HepG2 (cell line): ENCODE measurements at regions not wholly inside any gene's neighbourhood (a gene's known extent, or its start where the extent isn't known, plus 50 kb on each side); places are given as distances from the start of the nearest gene placed in this dataset.

ENCODE experiments used
- AKAP8 ChIP-seq: sonication (generic); formaldehyde crosslinking; IDR thresholded peaks from 2 replicates; pipeline ENCODE4 v1.5.1; 2020; ENCODE audit warnings: mild to moderate bottlenecking, missing genetic modification reagents
- ARID3A ChIP-seq: IDR thresholded peaks from 2 replicates; pipeline ENCODE4 v1.6.1; 2012; ENCODE audit warnings: low read depth, low read length, improper control_type of control experiment
- HOXA3 ChIP-seq: sonication (generic); formaldehyde crosslinking; IDR thresholded peaks from 2 replicates; pipeline ENCODE4 v1.5.0; 2020; ENCODE audit warnings: missing genetic modification reagents
- ISL2 ChIP-seq: sonication (generic); formaldehyde crosslinking; IDR thresholded peaks from 2 replicates; pipeline ENCODE4 v1.5.0; 2020; ENCODE audit warnings: missing genetic modification reagents
- KAT2B ChIP-seq: fragments of 150-350 bp; IDR thresholded peaks from 2 replicates; pipeline ENCODE4 v1.6.1; 2014; ENCODE audit warnings: low read depth, low read length, borderline replicate concordance
- KDM6A ChIP-seq: IDR thresholded peaks from 2 replicates; pipeline ENCODE4 v1.6.1; 2016; ENCODE audit warnings: low read depth
- KLF16 ChIP-seq, 2 experiments: sonication (generic) in 1 of 2; formaldehyde crosslinking in 1 of 2; IDR thresholded peaks; 2 replicates each; pipeline versions ENCODE4 v1.6.1 to v1.8.0; 2016 to 2023; ENCODE audit warnings: missing genetic modification reagents in 2 of 2, missing compliant biosample characterization in 1 of 2
- MED1 ChIP-seq: sonication (generic); formaldehyde crosslinking; IDR thresholded peaks from 2 replicates; pipeline ENCODE4 v1.4.0; 2020; ENCODE audit warnings: missing genetic modification reagents
- MIXL1 ChIP-seq: IDR thresholded peaks from 2 replicates; pipeline ENCODE4 v1.6.1; 2016
- MLX ChIP-seq: IDR thresholded peaks from 2 replicates; pipeline ENCODE4 v1.6.1; 2016
- NR1H2 ChIP-seq: sonication (generic); formaldehyde crosslinking; IDR thresholded peaks from 2 replicates; pipeline ENCODE4 v1.8.1; 2022; ENCODE audit warnings: low read depth, missing genetic modification reagents, borderline replicate concordance
- NR2C2 ChIP-seq: sonication (generic); formaldehyde crosslinking; IDR thresholded peaks from 2 replicates; pipeline ENCODE4 v1.4.0; 2020; ENCODE audit warnings: missing genetic modification reagents, mild to moderate bottlenecking, moderate library complexity, borderline replicate concordance
- NR3C1 ChIP-seq: sonication (generic); formaldehyde crosslinking; IDR thresholded peaks from 2 replicates; pipeline ENCODE4 v1.4.0; 2020; ENCODE audit warnings: missing genetic modification reagents
- ZBTB7B ChIP-seq: sonication (generic); formaldehyde crosslinking; IDR thresholded peaks from 2 replicates; pipeline ENCODE4 v1.4.0; 2020; ENCODE audit warnings: missing genetic modification reagents
- ZKSCAN1 ChIP-seq: fragments of 150-350 bp; IDR thresholded peaks from 2 replicates; pipeline ENCODE4 v1.6.1; 2014; ENCODE audit warnings: low read length
- ZMYM4 ChIP-seq: sonication (generic); formaldehyde crosslinking; IDR thresholded peaks from 2 replicates; pipeline ENCODE4 v1.8.1; 2023; ENCODE audit warnings: mild to moderate bottlenecking, missing genetic modification reagents
- ZNF75D ChIP-seq: sonication (generic); formaldehyde crosslinking; IDR thresholded peaks from 2 replicates; pipeline ENCODE4 v1.8.1; 2023; ENCODE audit warnings: missing genetic modification reagents, mild to moderate bottlenecking, borderline replicate concordance
- ZNF776 ChIP-seq: sonication (generic); formaldehyde crosslinking; IDR thresholded peaks from 2 replicates; pipeline ENCODE4 v1.4.0; 2020; ENCODE audit warnings: mild to moderate bottlenecking, missing genetic modification reagents
- TF ChIP-seq, protein P1 (sequence below): sonication (generic); IDR thresholded peaks from 2 replicates; pipeline ENCODE4 v1.6.1; 2016; ENCODE audit warnings: low read depth, borderline replicate concordance
- TF ChIP-seq, protein P2 (sequence below): sonication (generic); formaldehyde crosslinking; IDR thresholded peaks from 2 replicates; pipeline ENCODE4 v1.5.1; 2020; ENCODE audit warnings: missing genetic modification reagents, mild to moderate bottlenecking, borderline replicate concordance
- TF ChIP-seq, protein P3 (sequence below): sonication (generic); formaldehyde crosslinking; IDR thresholded peaks from 2 replicates; pipeline ENCODE4 v1.4.0; 2020; ENCODE audit warnings: missing genetic modification reagents, mild to moderate bottlenecking, borderline replicate concordance

DNA sequence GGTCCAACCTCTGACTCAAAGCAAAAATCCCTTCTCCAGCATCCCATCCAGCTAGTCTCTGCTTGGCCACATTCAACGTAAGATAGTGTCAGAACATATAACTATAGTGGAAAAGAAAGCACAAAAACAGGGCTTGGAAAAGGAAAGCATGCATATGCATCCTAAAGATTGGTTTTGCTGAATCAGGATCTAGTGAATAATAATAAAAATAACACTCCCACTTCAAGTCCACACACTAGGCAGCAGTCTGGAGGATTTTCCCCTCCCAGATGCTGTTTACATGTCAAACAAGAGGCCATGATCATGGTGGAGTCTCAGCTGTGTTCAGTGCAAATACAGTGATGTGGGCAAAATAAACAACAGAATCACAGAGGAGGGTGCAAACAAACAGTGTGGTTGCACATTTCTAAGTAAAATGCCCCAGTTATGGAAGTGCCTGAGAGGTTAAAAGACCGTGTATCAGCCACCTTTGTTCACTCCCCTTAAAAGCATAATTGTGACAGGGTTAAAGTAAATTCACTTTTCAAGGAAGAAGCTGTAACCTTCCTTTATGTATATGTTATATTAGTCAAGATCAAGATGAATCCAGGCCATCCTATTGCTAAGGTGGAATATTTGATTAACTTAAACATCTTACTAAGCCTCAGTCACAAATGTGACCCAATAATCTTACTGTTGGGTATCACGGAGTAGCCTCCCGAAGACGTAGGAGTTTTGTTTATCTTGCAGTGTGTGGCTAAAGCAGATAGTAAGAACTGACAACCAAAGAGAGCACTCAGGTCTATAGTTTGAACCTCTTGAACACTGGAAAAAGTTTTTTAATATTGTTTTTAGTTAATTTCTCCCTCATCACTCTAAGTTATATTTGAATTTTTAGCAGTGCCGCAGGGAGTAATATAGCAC is 424.5 kb downstream of the SOX2 start (continued):
- TF ChIP-seq, protein P1, sequence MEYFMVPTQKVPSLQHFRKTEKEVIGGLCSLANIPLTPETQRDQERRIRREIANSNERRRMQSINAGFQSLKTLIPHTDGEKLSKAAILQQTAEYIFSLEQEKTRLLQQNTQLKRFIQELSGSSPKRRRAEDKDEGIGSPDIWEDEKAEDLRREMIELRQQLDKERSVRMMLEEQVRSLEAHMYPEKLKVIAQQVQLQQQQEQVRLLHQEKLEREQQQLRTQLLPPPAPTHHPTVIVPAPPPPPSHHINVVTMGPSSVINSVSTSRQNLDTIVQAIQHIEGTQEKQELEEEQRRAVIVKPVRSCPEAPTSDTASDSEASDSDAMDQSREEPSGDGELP, result peak; percentile 98
- TF ChIP-seq MED1 (CRISPR knock-in tag), result peak; percentile 34; the same call in 1 of the 2 replicates
- TF ChIP-seq HOXA3 (CRISPR knock-in tag), result peak; percentile 32; the same call in 1 of the 2 replicates
- no peak for TF ChIP-seq NR3C1 (CRISPR knock-in tag)
- TF ChIP-seq ZNF776, result no peak
- no peak for TF ChIP-seq ZNF75D
- TF ChIP-seq NR2C2 (CRISPR knock-in tag), result no peak
- TF ChIP-seq, protein P2, sequence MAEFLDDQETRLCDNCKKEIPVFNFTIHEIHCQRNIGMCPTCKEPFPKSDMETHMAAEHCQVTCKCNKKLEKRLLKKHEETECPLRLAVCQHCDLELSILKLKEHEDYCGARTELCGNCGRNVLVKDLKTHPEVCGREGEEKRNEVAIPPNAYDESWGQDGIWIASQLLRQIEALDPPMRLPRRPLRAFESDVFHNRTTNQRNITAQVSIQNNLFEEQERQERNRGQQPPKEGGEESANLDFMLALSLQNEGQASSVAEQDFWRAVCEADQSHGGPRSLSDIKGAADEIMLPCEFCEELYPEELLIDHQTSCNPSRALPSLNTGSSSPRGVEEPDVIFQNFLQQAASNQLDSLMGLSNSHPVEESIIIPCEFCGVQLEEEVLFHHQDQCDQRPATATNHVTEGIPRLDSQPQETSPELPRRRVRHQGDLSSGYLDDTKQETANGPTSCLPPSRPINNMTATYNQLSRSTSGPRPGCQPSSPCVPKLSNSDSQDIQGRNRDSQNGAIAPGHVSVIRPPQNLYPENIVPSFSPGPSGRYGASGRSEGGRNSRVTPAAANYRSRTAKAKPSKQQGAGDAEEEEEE (CRISPR knock-in tag), result no peak
- TF ChIP-seq AKAP8 (CRISPR knock-in tag), result no peak
- TF ChIP-seq NR1H2 (CRISPR knock-in tag), result no peak
- TF ChIP-seq ISL2, result peak; percentile 56; the same call in 1 of the 2 replicates
- no peak for TF ChIP-seq ZKSCAN1
- 0 out of 2 replicates have a peak, but pooled peaks have one; percentile 9 for TF ChIP-seq ZBTB7B (CRISPR knock-in tag)
- TF ChIP-seq KDM6A (CRISPR knock-in tag), result 0 out of 2 replicates have a peak, but pooled peaks have one; percentile 50
- TF ChIP-seq ZMYM4, result peak; percentile 30; the same call in 1 of the 2 replicates
- TF ChIP-seq, protein P3, sequence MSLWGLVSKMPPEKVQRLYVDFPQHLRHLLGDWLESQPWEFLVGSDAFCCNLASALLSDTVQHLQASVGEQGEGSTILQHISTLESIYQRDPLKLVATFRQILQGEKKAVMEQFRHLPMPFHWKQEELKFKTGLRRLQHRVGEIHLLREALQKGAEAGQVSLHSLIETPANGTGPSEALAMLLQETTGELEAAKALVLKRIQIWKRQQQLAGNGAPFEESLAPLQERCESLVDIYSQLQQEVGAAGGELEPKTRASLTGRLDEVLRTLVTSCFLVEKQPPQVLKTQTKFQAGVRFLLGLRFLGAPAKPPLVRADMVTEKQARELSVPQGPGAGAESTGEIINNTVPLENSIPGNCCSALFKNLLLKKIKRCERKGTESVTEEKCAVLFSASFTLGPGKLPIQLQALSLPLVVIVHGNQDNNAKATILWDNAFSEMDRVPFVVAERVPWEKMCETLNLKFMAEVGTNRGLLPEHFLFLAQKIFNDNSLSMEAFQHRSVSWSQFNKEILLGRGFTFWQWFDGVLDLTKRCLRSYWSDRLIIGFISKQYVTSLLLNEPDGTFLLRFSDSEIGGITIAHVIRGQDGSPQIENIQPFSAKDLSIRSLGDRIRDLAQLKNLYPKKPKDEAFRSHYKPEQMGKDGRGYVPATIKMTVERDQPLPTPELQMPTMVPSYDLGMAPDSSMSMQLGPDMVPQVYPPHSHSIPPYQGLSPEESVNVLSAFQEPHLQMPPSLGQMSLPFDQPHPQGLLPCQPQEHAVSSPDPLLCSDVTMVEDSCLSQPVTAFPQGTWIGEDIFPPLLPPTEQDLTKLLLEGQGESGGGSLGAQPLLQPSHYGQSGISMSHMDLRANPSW (CRISPR knock-in tag), result no peak
- TF ChIP-seq ARID3A, result peak; percentile 69
- TF ChIP-seq MLX (CRISPR knock-in tag), result 0 out of 2 replicates have a peak, but pooled peaks have one; percentile 24
- TF ChIP-seq KLF16 (CRISPR knock-in tag; IDR thresholded peaks at IDR 0.05), result 0 out of 4 replicates have a peak, but pooled peaks of 1 of the 2 experiments have one; percentile 18
- peak; percentile 26; the same call in 1 of the 2 replicates for TF ChIP-seq MIXL1 (CRISPR knock-in tag)
- TF ChIP-seq KAT2B, result no peak
